ENCODE measurements at regions not wholly inside any gene's neighbourhood (a gene's known extent, or its start where the extent isn't known, plus 50 kb on each side); places are given as distances from the start of the nearest gene placed in this dataset.

GRCh38 chr18:64650068-64650467 lies 501.2 kb upstream of the LINC00305 start:
- no peak overlapping the region for H3K4me3 ChIP-seq
- no peak for DNase-seq
- H3K9me3 ChIP-seq, result no peaks in the 10 kb centered on the region
- no peaks in the 10 kb centered on the region for H3K36me3 ChIP-seq
- no peaks in the 10 kb centered on the region for H3K27me3 ChIP-seq

GRCh38 chr18:64645753-64646152 lies 496.9 kb upstream of the LINC00305 start:
- Histone ChIP-seq H3K4me3 (no peak overlapping the region), H3K36me3 (no peaks in the 10 kb centered on the region), H3K27me3 (no peaks in the 10 kb centered on the region), H3K9me3 (no peaks in the 10 kb centered on the region)
- DNase-seq, result no peak

- Histone ChIP-seq H3K4me3 (no peak overlapping the region), H3K27me3 (no peaks in the 10 kb centered on the region), H3K36me3 (no peaks in the 10 kb centered on the region), H3K9me3 (no peaks in the 10 kb centered on the region)
- no peak for DNase-seq
Measured at GRCh38 chr18:64639536-64639935, 490.6 kb upstream of the LINC00305 start.

DNA sequence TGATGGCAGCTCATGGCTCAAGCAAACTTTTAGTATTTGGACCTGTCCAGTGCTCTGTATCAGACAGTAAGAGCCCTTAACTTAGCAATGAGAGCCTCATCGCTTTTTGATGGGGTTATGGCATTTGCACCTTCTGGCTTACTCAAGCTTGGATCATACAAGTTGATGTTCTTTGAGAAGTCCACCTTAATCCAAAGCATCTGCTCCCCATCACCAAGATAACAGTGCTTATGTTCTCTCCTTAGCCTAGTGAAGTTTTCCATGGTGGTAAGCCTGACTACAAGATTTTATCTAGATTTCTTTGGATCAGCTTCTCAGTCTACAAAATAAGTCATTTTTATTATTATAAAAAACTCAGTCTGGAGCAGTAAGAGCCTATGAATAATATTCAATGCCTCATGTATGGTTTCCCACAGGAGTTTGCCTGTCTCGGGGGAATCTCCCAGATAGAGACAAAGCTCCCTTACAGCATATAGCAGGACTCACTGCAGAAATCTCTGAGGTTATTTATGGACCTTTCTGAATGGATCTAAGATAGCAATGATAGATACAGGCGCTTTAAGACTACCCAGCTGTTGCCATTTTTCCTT lies 472.2 kb upstream of the LINC00305 start:
- H3K4me3 ChIP-seq, result no peak overlapping the region
- H3K9me3 ChIP-seq, result no peaks in the 10 kb centered on the region
- no peaks in the 10 kb centered on the region for H3K27me3 ChIP-seq
- no peak for DNase-seq
- H3K36me3 ChIP-seq, result no peaks in the 10 kb centered on the region

DNA sequence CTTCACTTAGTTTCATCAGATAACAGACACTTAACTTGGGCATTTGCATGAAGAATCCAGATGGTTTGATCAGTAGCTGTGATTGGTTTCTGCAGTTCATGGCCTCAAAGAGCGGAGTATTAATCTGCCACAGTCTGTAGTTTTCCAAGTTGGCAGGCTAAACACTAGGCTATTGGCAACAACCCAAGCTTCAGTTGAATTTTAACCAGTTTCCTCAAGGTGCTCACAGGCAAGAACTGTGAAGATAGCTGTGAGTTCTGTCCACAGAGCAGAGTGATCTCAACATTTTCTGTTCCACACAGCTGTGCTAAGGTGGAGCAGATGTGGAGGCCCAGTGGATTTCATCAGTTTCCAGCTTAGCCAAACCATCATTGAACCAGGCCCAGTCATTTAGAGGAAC lies 469.5 kb upstream of the LINC00305 start:
- H3K9me3 ChIP-seq, result no peaks in the 10 kb centered on the region
- no peaks in the 10 kb centered on the region for H3K27me3 ChIP-seq

GRCh38 chr18:64615021-64615420 lies 466.1 kb upstream of the LINC00305 start:
- Histone ChIP-seq H3K36me3 (no peaks in the 10 kb centered on the region), H3K9me3 (no peaks in the 10 kb centered on the region)

More for the DNA sequence above, 469.5 kb upstream of the LINC00305 start:
- Histone ChIP-seq H3K36me3 (no peaks in the 10 kb centered on the region), H3K4me3 (no peak overlapping the region)
- DNase-seq, result no peak

GRCh38 chr18:64614446-64614845 lies 465.6 kb upstream of the LINC00305 start:
- Histone ChIP-seq H3K4me3 (no peak overlapping the region), H3K9me3 (no peaks in the 10 kb centered on the region), H3K27me3 (no peaks in the 10 kb centered on the region), H3K36me3 (no peaks in the 10 kb centered on the region)
- DNase-seq, result no peak

More at GRCh38 chr18:64615021-64615420, 466.1 kb upstream of the LINC00305 start:
- H3K27me3 ChIP-seq, result no peaks in the 10 kb centered on the region
- DNase-seq, result no peak
- no peak overlapping the region for H3K4me3 ChIP-seq

DNA sequence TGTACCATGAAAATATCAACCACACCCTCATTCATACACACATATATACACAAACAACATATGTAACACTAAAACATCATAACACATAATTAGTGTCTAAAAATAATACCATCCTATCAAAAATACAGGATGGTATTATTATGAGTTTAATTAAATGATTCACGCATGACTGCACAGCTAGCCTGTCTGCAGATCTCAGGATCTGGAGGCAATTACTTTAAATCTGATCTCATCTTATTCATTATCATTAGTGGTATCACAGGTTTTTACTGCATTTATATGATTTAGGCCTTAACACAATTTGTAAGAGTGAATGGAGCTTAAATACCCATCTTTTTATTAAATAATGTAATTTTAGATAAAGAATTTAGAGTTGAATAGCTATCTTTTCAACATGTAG lies 443.4 kb upstream of the LINC00305 start:
- H3K9me3 ChIP-seq, result no peaks in the 10 kb centered on the region
- no peak for DNase-seq
- no peak overlapping the region for H3K4me3 ChIP-seq

GRCh38 chr18:64589000-64589399 lies 440.1 kb upstream of the LINC00305 start:
- no peak for DNase-seq
- no peaks in the 10 kb centered on the region for H3K36me3 ChIP-seq
- no peak overlapping the region for H3K4me3 ChIP-seq
- no peaks in the 10 kb centered on the region for H3K27me3 ChIP-seq
- no peaks in the 10 kb centered on the region for H3K9me3 ChIP-seq

More for the DNA sequence above, 443.4 kb upstream of the LINC00305 start:
- H3K27me3 ChIP-seq, result no peaks in the 10 kb centered on the region
- no peaks in the 10 kb centered on the region for H3K36me3 ChIP-seq

DNA sequence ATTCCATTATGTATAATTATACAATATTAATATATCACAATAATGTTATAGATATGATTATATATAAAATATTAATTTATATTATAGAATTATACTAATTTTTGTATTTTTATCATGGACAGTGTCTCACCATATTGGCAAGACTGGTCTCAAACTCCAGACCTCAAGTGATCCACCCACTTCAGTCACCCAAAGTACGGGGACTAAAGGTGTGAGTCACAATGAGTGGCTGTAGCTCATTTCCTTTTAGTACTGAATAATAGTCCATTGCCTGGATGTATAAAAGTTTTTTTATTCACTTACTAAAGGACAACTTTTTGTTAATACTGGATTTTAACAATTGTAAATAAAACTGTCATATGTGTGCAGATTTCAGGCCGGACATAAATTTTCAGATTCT lies 417.6 kb upstream of the LINC00305 start:
- no peaks in the 10 kb centered on the region for H3K9me3 ChIP-seq
- H3K36me3 ChIP-seq, result no peaks in the 10 kb centered on the region
- no peak for DNase-seq
- H3K27me3 ChIP-seq, result no peaks in the 10 kb centered on the region
- no peak overlapping the region for H3K4me3 ChIP-seq

GRCh38 chr18:64562651-64563050 lies 413.8 kb upstream of the LINC00305 start:
- no peak for DNase-seq
- no peaks in the 10 kb centered on the region for H3K27me3 ChIP-seq
- no peak overlapping the region for H3K4me3 ChIP-seq
- no peaks in the 10 kb centered on the region for H3K9me3 ChIP-seq
- no peaks in the 10 kb centered on the region for H3K36me3 ChIP-seq

DNA sequence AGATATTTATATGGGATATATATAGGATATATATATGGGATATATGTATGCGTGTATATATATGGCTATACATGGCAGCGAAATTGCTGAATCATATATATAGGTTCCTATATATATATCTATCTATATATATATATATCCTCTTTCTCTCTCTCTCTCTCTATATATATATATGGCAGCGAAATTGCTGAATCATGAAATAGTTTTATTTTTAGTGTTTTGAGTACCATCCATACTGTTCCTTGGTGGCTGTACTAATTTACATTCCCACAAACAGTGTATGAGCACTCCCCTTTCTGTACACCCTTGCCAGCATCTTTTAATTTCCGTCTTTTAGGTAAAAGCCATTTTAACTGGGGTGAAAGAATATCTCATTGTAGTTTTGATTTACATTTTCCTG lies 397.6 kb upstream of the LINC00305 start:
- Histone ChIP-seq H3K9me3 (no peaks in the 10 kb centered on the region), H3K27me3 (no peaks in the 10 kb centered on the region), H3K36me3 (no peaks in the 10 kb centered on the region), H3K4me3 (no peak overlapping the region)
- DNase-seq, result no peak

DNA sequence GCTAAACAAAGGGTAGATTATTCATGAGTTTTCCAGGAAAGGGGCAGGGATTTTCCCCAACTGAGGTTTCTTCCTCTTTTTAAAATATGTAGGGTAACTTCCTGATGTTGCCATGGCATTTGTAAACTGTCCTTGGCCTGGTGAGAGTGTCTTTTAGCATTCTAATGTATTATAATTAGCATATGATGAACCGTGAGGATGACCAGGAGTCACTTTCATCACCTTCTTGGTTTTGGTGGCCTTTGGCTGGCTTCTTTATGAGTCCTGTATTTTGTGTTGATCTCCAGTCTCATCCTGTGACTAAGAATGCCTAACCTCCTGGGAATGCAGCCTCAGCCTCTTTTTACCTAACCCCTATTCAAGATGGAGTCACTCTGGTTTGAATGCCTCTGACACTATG lies 391.0 kb upstream of the LINC00305 start:
- no peaks in the 10 kb centered on the region for H3K36me3 ChIP-seq

DNA sequence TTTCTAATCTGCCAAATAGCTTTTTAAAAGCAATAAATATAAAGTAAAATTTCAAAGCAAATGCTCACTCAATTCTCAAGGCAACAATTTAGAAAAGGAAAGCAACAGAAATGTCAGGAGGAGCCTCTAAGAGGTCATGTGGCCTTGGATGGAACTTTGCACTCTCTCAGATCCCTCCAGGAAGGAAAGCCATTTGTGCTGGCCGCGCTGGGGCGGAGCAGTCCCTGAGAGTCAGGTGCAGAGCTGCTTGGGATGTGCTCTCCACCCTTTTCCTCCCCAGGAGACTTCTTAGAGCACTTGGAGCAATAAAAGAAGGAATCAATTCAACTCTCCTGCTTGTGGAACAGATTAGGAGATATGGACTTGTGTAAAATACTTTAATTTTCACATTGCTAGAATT lies 379.8 kb upstream of the LINC00305 start:
- no peak for DNase-seq
- Histone ChIP-seq H3K4me3 (no peak overlapping the region), H3K27me3 (no peaks in the 10 kb centered on the region), H3K9me3 (no peaks in the 10 kb centered on the region), H3K36me3 (no peaks in the 10 kb centered on the region)

More for the DNA sequence above, 391.0 kb upstream of the LINC00305 start:
- no peaks in the 10 kb centered on the region for H3K27me3 ChIP-seq
- no peaks in the 10 kb centered on the region for H3K9me3 ChIP-seq
- DNase-seq, result no peak
- H3K4me3 ChIP-seq, result no peak overlapping the region

GRCh38 chr18:64519201-64519600 lies 370.3 kb upstream of the LINC00305 start:
- Histone ChIP-seq H3K4me3 (no peak overlapping the region), H3K36me3 (no peaks in the 10 kb centered on the region), H3K9me3 (no peaks in the 10 kb centered on the region), H3K27me3 (no peaks in the 10 kb centered on the region; the same call in 1 of the 2 replicates)
- no peak for DNase-seq

- no peaks in the 10 kb centered on the region for H3K36me3 ChIP-seq
- H3K9me3 ChIP-seq, result no peaks in the 10 kb centered on the region
- H3K4me3 ChIP-seq, result no peak overlapping the region
- no peak for DNase-seq
- H3K27me3 ChIP-seq, result no peaks in the 10 kb centered on the region; the same call in 1 of the 2 replicates
Measured at GRCh38 chr18:64518191-64518590, 369.3 kb upstream of the LINC00305 start.

GRCh38 chr18:64513401-64513800 lies 364.5 kb upstream of the LINC00305 start:
- Histone ChIP-seq H3K4me3 (no peak overlapping the region), H3K36me3 (no peaks in the 10 kb centered on the region), H3K9me3 (no peaks in the 10 kb centered on the region), H3K27me3 (no peaks in the 10 kb centered on the region; the same call in 1 of the 2 replicates)
- DNase-seq, result no peak

- Histone ChIP-seq H3K36me3 (no peaks in the 10 kb centered on the region), H3K4me3 (no peak overlapping the region), H3K27me3 (no peaks in the 10 kb centered on the region), H3K9me3 (no peaks in the 10 kb centered on the region)
- DNase-seq, result no peak
Measured at GRCh38 chr18:64490207-64490606, 341.3 kb upstream of the LINC00305 start.

DNA sequence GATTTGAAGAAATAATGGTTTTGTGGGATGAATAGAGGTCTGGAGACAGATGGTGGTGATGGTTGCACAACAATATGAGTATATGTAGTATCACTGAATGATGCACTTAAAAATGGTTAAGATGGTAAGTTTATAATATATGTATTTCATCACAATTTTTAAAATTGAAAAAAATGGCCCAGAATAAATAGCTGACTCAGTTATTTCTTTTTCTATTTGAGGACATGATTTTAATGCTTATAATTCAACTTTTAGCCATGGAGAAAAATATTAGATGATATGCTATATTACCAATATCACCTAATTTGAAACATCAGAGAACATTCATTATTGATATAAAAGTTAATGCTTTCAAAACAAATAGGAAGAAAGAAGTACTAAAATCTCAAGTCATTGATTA lies 339.8 kb upstream of the LINC00305 start:
- Histone ChIP-seq H3K36me3 (no peaks in the 10 kb centered on the region), H3K9me3 (no peaks in the 10 kb centered on the region), H3K4me3 (no peak overlapping the region), H3K27me3 (no peaks in the 10 kb centered on the region)
- DNase-seq, result no peak
